CD14-positive monocyte (primary cell): ENCODE measurements at regions not wholly inside any gene's neighbourhood (a gene's known extent, or its start where the extent isn't known, plus 50 kb on each side); places are given as distances from the start of the nearest gene placed in this dataset.

ENCODE experiments used
- DNase-seq, 3 donors: peaks; one replicate each; pipeline ENCODE4 v3.0.0-alpha.2; 2011 to 2022
- H2AFZ ChIP-seq: 2 replicates; pipeline ENCODE4 v1.6.0; 2012; ENCODE audit warnings: mild to moderate bottlenecking, low read depth, low read length, inconsistent platforms; ENCODE audit not compliant: insufficient read depth, poor library complexity, severe bottlenecking
- H3K27ac ChIP-seq, 2 donors: 1 replicate in 1 of 2; 2 replicates in 1 of 2; pipeline ENCODE4 v1.5.1; 2012 to 2013; ENCODE audit warnings: low read length in 2 of 2, control low read depth in 1 of 2, inconsistent platforms in 1 of 2, low read depth in 1 of 2, mild to moderate bottlenecking in 1 of 2
- H3K27me3 ChIP-seq, 2 donors: one replicate each; pipeline versions ENCODE4 v1.6.0 to v1.6.1; 2011 to 2013; ENCODE audit warnings: low read length in 2 of 2; ENCODE audit not compliant: control insufficient read depth in 2 of 2, insufficient read depth in 2 of 2
- H3K36me3 ChIP-seq, 2 donors: replicated peaks in 1 of 2; 1 replicate in 1 of 2; 2 replicates in 1 of 2; pipeline versions ENCODE4 v1.5.1 to v1.6.1; 2012 to 2013; ENCODE audit warnings: low read length in 2 of 2, control low read depth in 1 of 2, inconsistent platforms in 1 of 2, mild to moderate bottlenecking in 1 of 2; ENCODE audit not compliant: insufficient read depth in 2 of 2, control insufficient read depth in 1 of 2
- H3K4me1 ChIP-seq, 2 donors: 1 replicate in 1 of 2; 2 replicates in 1 of 2; pipeline versions ENCODE4 v1.5.1 to v1.6.1; 2012 to 2013; ENCODE audit warnings: low read length in 2 of 2, control low read depth in 1 of 2, inconsistent platforms in 1 of 2, mild to moderate bottlenecking in 1 of 2, moderate library complexity in 1 of 2; ENCODE audit not compliant: insufficient read depth in 2 of 2, control insufficient read depth in 1 of 2
- H3K4me2 ChIP-seq: replicated peaks from 2 replicates; pipeline ENCODE3; 2012; ENCODE audit warnings: low read length, moderate library complexity, mild to moderate bottlenecking; ENCODE audit not compliant: poor library complexity, severe bottlenecking; ENCODE audit errors: extremely low read depth
- H3K4me3 ChIP-seq, 3 experiments: fragments of 200-600 bp in 1 of 3; sonication (generic) in 1 of 3; replicated peaks in 1 of 3; 1 replicate in 2 of 3; 2 replicates in 1 of 3; pipeline ENCODE4 v1.5.1; 2011 to 2013; ENCODE audit warnings: low read length in 3 of 3, mild to moderate bottlenecking in 3 of 3, control low read depth in 2 of 3, low read depth in 2 of 3, inconsistent platforms in 1 of 3, moderate library complexity in 1 of 3
- H3K79me2 ChIP-seq: 2 replicates; pipeline ENCODE4 v1.6.0; 2012; ENCODE audit warnings: mild to moderate bottlenecking, control low read depth, inconsistent platforms, low read length, moderate library complexity; ENCODE audit not compliant: insufficient read depth
- H3K9ac ChIP-seq: 2 replicates; pipeline ENCODE4 v1.6.0; 2017; ENCODE audit warnings: low read length, mild to moderate bottlenecking; ENCODE audit not compliant: insufficient read depth, poor library complexity, severe bottlenecking
- H3K9me3 ChIP-seq, 2 donors: replicated peaks in 1 of 2; 1 replicate in 1 of 2; 2 replicates in 1 of 2; pipeline versions ENCODE4 v1.5.1 to v1.6.1; 2012 to 2013; ENCODE audit warnings: low read length in 2 of 2, control low read depth in 1 of 2; ENCODE audit not compliant: control insufficient read depth in 1 of 2, insufficient read depth in 1 of 2
- H4K20me1 ChIP-seq: 2 replicates; pipeline ENCODE4 v1.6.0; 2012; ENCODE audit warnings: mild to moderate bottlenecking, low read length, control low read depth, moderate library complexity; ENCODE audit not compliant: insufficient read depth
- H3K27ac Mint-ChIP-seq, 7 donors: one replicate each; pipeline ENCODE4 v1.8.0; 2020; ENCODE audit warnings: mild to moderate bottlenecking in 7 of 7, mixed read lengths in 7 of 7, moderate library complexity in 6 of 7, inconsistent platforms in 2 of 7
- H3K27me3 Mint-ChIP-seq, 3 donors: one replicate each; pipeline ENCODE4 v1.8.0; 2021 to 2022; ENCODE audit warnings: low read depth in 3 of 3, mild to moderate bottlenecking in 3 of 3, mixed read lengths in 3 of 3, moderate library complexity in 3 of 3, inconsistent platforms in 1 of 3
- H3K36me3 Mint-ChIP-seq, 2 donors: one replicate each; pipeline ENCODE4 v1.8.0; 2020; ENCODE audit warnings: mixed read lengths in 2 of 2, inconsistent platforms in 1 of 2, mild to moderate bottlenecking in 1 of 2
- H3K4me1 Mint-ChIP-seq: one replicate; pipeline ENCODE4 v1.8.0; 2020; ENCODE audit warnings: mild to moderate bottlenecking, mixed read lengths
- H3K4me3 Mint-ChIP-seq, 2 donors: one replicate each; pipeline ENCODE4 v1.8.0; 2020; ENCODE audit warnings: mild to moderate bottlenecking in 2 of 2, mixed read lengths in 2 of 2, moderate library complexity in 1 of 2
- H3K9me3 Mint-ChIP-seq, 7 donors: one replicate each; pipeline ENCODE4 v1.8.0; 2020 to 2022; ENCODE audit warnings: mixed read lengths in 7 of 7, mild to moderate bottlenecking in 6 of 7, moderate library complexity in 6 of 7, inconsistent platforms in 2 of 7
- CTCF ChIP-seq: fragments of 200-600 bp; IDR thresholded peaks from one replicate; pipeline ENCODE4 v1.8.0; 2022; ENCODE audit warnings: antibody characterized with exemption, mild to moderate bottlenecking
- WGBS: methylation state at CpG from one replicate; pipeline ENCODE4 v1.1.5; 2013; ENCODE audit warnings: missing lambda C conversion rate; ENCODE audit not compliant: insufficient coverage; 5-methylcytosine and 5-hydroxymethylcytosine counted together
- intact Hi-C, 2 donors: fragments of 100-400 bp; cut with micrococcal nuclease; formaldehyde crosslinking; loops; one replicate each; pipeline versions ENCODE4 v1.15.0 to v1.15.1; 2023

- intact Hi-C loops, result no loop called here
- no peaks in the 10 kb centered on the region for H3K79me2 ChIP-seq
- peaks cover 0 to 1% (median 1%) of the 10 kb centered on the region in 3 donors for H3K27me3 Mint-ChIP-seq
- no peak overlapping the region for H3K4me2 ChIP-seq
- no peak overlapping the region for H3K4me3 Mint-ChIP-seq
- TF ChIP-seq CTCF, result no peak
- no peak overlapping the region for H3K27ac ChIP-seq
- H3K36me3 Mint-ChIP-seq, result no peaks in the 10 kb centered on the region
- no peaks in the 10 kb centered on the region for H3K27me3 ChIP-seq
- no peaks in the 10 kb centered on the region for H3K36me3 ChIP-seq
- no CpG with 5 or more reads among the region's 3 CpGs for WGBS
- H3K27ac Mint-ChIP-seq, result no peak overlapping the region
- H3K4me1 ChIP-seq, result no peaks in the 10 kb centered on the region
- peaks cover 0 to 6% (median 1%) of the 10 kb centered on the region in 7 donors for H3K9me3 Mint-ChIP-seq
- H3K9ac ChIP-seq, result no peak overlapping the region
- no peak overlapping the region for H2AFZ ChIP-seq
- no peaks in the 10 kb centered on the region for H4K20me1 ChIP-seq
- H3K9me3 ChIP-seq, result no peaks in the 10 kb centered on the region
- no peak for DNase-seq
- H3K4me1 Mint-ChIP-seq, result no peaks in the 10 kb centered on the region
- H3K4me3 ChIP-seq, result no peak overlapping the region
Measured at GRCh38 chrX:78429172-78429571, 101.8 kb upstream of the CYSLTR1 start.

GRCh38 chrX:78388663-78389062, 61.3 kb upstream of the CYSLTR1 start:
- H3K36me3 ChIP-seq, result no peaks in the 10 kb centered on the region
- intact Hi-C loops, result no loop called here
- H3K27me3 Mint-ChIP-seq, result no peaks in the 10 kb centered on the region
- WGBS, result 100% methylated on average over 1 of the region's 2 CpGs
- no peaks in the 10 kb centered on the region for H3K79me2 ChIP-seq
- H3K27ac ChIP-seq, result no peak overlapping the region
- peaks cover 8 to 10% of the 10 kb centered on the region in 2 donors for H3K9me3 ChIP-seq
- H3K4me1 Mint-ChIP-seq, result no peaks in the 10 kb centered on the region
- no peaks in the 10 kb centered on the region for H3K36me3 Mint-ChIP-seq
- no peak for DNase-seq
- no peak overlapping the region for H3K4me3 ChIP-seq
- peaks cover 7 to 20% (median 12%) of the 10 kb centered on the region in 7 donors for H3K9me3 Mint-ChIP-seq
- H3K4me1 ChIP-seq, result no peaks in the 10 kb centered on the region
- no peaks in the 10 kb centered on the region for H4K20me1 ChIP-seq
- H3K27me3 ChIP-seq, result no peaks in the 10 kb centered on the region
- H2AFZ ChIP-seq, result no peak overlapping the region
- H3K9ac ChIP-seq, result no peak overlapping the region
- no peak overlapping the region for H3K27ac Mint-ChIP-seq
- no peak overlapping the region for H3K4me2 ChIP-seq
- no peak overlapping the region for H3K4me3 Mint-ChIP-seq
- TF ChIP-seq CTCF, result no peak
